Keratinocyte (primary cell): ENCODE measurements at regions not wholly inside any gene's neighbourhood (a gene's known extent, or its start where the extent isn't known, plus 50 kb on each side); places are given as distances from the start of the nearest gene placed in this dataset.
"Not testable (repeated sequence)": the region's sequence is repeated elsewhere in the genome, so short reads cannot be mapped to it uniquely, and the experiment has no call there.

Source experiments
- DNase-seq: peaks from one replicate; pipeline ENCODE4 v3.0.0-alpha.2; 2011; ENCODE audit warnings: low read depth, missing footprints, low spot score
- FAIRE-seq: peaks from 2 replicates; lab custom pipeline; 2011; peaks lifted over from hg19 to GRCh38; lab: Jason Lieb, UNC
- H2AFZ ChIP-seq: 2 replicates; pipeline ENCODE4 v1.6.0; 2012; ENCODE audit warnings: low read length, control low read depth, inconsistent platforms; ENCODE audit not compliant: control insufficient read depth
- H3K27ac ChIP-seq: 2 replicates; pipeline ENCODE4 v1.5.1; 2011; ENCODE audit warnings: low read length; ENCODE audit not compliant: control insufficient read depth, insufficient read depth
- H3K27me3 ChIP-seq: 3 replicates; pipeline ENCODE4 v1.6.0; 2011; ENCODE audit warnings: low read length; ENCODE audit not compliant: control insufficient read depth, insufficient read depth; ENCODE audit errors: extremely low read depth
- H3K36me3 ChIP-seq, 2 experiments: 2 replicates in 1 of 2; 3 replicates in 1 of 2; pipeline ENCODE4 v1.5.1; 2011; ENCODE audit warnings: low read length in 2 of 2, mild to moderate bottlenecking in 1 of 2; ENCODE audit not compliant: control insufficient read depth in 2 of 2, insufficient read depth in 2 of 2; ENCODE audit errors: extremely low read depth in 1 of 2
- H3K4me1 ChIP-seq: 3 replicates; pipeline ENCODE4 v1.5.1; 2011; ENCODE audit warnings: low read length; ENCODE audit not compliant: control insufficient read depth, insufficient read depth; ENCODE audit errors: extremely low read depth
- H3K4me2 ChIP-seq: 3 replicates; pipeline ENCODE4 v1.6.0; 2011; ENCODE audit warnings: low read depth, low read length; ENCODE audit not compliant: control insufficient read depth, insufficient read depth; ENCODE audit errors: extremely low read depth
- H3K4me3 ChIP-seq, 3 experiments: fragments of 200-600 bp in 1 of 3; sonication (generic) in 1 of 3; 2 replicates in 2 of 3; 3 replicates in 1 of 3; pipeline ENCODE4 v1.5.1; 2011 to 2016; ENCODE audit warnings: low read length in 3 of 3, mild to moderate bottlenecking in 3 of 3, control low read depth in 2 of 3, inconsistent platforms in 1 of 3, low read depth in 1 of 3, mixed read lengths in 1 of 3, mixed run types in 1 of 3, moderate library complexity in 1 of 3; ENCODE audit not compliant: control insufficient read depth in 2 of 3, insufficient read depth in 2 of 3; ENCODE audit errors: extremely low read depth in 1 of 3
- H3K79me2 ChIP-seq: 2 replicates; pipeline ENCODE4 v1.6.0; 2012; ENCODE audit warnings: low read length; ENCODE audit not compliant: control insufficient read depth, insufficient read depth
- H3K9ac ChIP-seq: 3 replicates; pipeline ENCODE4 v1.6.0; 2011; ENCODE audit warnings: low read length; ENCODE audit not compliant: control insufficient read depth, insufficient read depth; ENCODE audit errors: extremely low read depth
- H3K9me1 ChIP-seq: 3 replicates; pipeline ENCODE4 v1.6.0; 2011; ENCODE audit warnings: low read length; ENCODE audit not compliant: control insufficient read depth, insufficient read depth; ENCODE audit errors: extremely low read depth
- H3K9me3 ChIP-seq: 2 replicates; pipeline ENCODE4 v1.5.1; 2012; ENCODE audit warnings: low read depth, low read length; ENCODE audit not compliant: control insufficient read depth
- H4K20me1 ChIP-seq: 3 replicates; pipeline ENCODE4 v1.6.0; 2011; ENCODE audit warnings: low read length; ENCODE audit not compliant: control insufficient read depth, insufficient read depth; ENCODE audit errors: extremely low read depth
- EZH2 ChIP-seq: IDR thresholded peaks from one replicate; pipeline ENCODE4 v1.6.1; 2012; ENCODE audit warnings: inconsistent platforms, mild to moderate bottlenecking, low read length, moderate library complexity
- dilution Hi-C: fragments of 300-500 bp; cut with MboI; formaldehyde crosslinking; loops from one replicate; pipeline ENCODE4 v1.7.0; 2020; ENCODE audit warnings: low sequenced_read_pairs; ENCODE audit not compliant: extremely low pct_ligation_motif_present
- TF ChIP-seq, protein P1 (sequence below), 3 experiments: IDR thresholded peaks in 1 of 3; conservative IDR thresholded peaks in 1 of 3; optimal IDR thresholded peaks in 1 of 3; 2 replicates in 2 of 3; 3 replicates in 1 of 3; pipeline versions ENCODE3 to v1.5.1; 2011; ENCODE audit warnings: low read length in 3 of 3, mild to moderate bottlenecking in 3 of 3, moderate library complexity in 2 of 3, control low read depth in 1 of 3, inconsistent platforms in 1 of 3; ENCODE audit not compliant: insufficient read depth in 2 of 3; ENCODE audit errors: extremely low read depth in 1 of 3

DNA sequence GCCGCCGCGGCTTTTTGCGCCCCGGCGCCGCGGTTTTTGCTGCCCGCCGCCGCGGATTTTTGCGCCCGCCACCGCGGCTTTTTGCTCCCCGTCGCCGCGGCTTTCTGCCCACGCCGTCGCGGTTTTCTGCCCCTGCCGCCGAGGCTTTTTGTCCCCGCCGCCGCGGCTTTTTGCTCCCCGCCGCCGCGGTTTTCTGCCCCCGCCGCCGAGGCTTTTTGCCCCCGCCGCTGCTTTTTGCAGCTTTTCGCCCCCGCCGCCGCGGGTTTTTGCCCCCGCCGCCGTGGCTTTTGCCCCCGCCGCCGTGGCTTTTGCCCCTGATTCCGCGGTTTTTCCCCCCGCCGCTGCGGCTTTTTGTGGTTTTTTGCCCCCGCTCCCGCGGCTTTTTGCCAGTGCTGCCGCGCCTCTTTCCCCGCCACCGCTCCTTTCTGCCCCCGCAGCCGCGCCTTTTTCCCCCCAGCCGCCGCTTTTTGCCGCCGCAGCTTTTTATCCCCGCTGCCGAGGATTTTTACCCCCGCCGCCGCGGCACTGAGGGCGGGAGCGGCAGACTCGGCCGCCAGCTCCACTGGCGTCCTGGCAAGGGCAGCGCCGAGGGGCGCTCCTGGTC is 518.6 kb upstream of the WSB1 start:
- DNase-seq (no peak), FAIRE-seq (no peak)
- H3K27ac ChIP-seq: no peak overlapping the region
- H3K27me3 ChIP-seq: no peaks in the 10 kb centered on the region
- no peak overlapping the region for H2AFZ ChIP-seq
- no peaks in the 10 kb centered on the region for H3K4me1 ChIP-seq
- peaks cover 2% of the 10 kb centered on the region for H3K9me3 ChIP-seq
- TF ChIP-seq, protein P1, sequence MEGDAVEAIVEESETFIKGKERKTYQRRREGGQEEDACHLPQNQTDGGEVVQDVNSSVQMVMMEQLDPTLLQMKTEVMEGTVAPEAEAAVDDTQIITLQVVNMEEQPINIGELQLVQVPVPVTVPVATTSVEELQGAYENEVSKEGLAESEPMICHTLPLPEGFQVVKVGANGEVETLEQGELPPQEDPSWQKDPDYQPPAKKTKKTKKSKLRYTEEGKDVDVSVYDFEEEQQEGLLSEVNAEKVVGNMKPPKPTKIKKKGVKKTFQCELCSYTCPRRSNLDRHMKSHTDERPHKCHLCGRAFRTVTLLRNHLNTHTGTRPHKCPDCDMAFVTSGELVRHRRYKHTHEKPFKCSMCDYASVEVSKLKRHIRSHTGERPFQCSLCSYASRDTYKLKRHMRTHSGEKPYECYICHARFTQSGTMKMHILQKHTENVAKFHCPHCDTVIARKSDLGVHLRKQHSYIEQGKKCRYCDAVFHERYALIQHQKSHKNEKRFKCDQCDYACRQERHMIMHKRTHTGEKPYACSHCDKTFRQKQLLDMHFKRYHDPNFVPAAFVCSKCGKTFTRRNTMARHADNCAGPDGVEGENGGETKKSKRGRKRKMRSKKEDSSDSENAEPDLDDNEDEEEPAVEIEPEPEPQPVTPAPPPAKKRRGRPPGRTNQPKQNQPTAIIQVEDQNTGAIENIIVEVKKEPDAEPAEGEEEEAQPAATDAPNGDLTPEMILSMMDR (optimal IDR thresholded peaks at IDR 0.05 in 1 of 3, IDR thresholded peaks at IDR 0.05 in 1 of 3, conservative IDR thresholded peaks at IDR 0.05 in 1 of 3; ENCODE audit: extremely low read depth in 1 of 3, insufficient read depth in 2 of 3, low read length in 3 of 3): no peak
- TF ChIP-seq EZH2: no peak
- no peaks in the 10 kb centered on the region for H3K79me2 ChIP-seq
- no peaks in the 10 kb centered on the region for H3K36me3 ChIP-seq
- no peak overlapping the region for H3K4me2 ChIP-seq
- no peak overlapping the region for H3K4me3 ChIP-seq
- dilution Hi-C loops: no loop called here
- H3K9ac ChIP-seq: no peak overlapping the region
- H3K9me1 ChIP-seq: no peaks in the 10 kb centered on the region
- no peaks in the 10 kb centered on the region for H4K20me1 ChIP-seq

DNA sequence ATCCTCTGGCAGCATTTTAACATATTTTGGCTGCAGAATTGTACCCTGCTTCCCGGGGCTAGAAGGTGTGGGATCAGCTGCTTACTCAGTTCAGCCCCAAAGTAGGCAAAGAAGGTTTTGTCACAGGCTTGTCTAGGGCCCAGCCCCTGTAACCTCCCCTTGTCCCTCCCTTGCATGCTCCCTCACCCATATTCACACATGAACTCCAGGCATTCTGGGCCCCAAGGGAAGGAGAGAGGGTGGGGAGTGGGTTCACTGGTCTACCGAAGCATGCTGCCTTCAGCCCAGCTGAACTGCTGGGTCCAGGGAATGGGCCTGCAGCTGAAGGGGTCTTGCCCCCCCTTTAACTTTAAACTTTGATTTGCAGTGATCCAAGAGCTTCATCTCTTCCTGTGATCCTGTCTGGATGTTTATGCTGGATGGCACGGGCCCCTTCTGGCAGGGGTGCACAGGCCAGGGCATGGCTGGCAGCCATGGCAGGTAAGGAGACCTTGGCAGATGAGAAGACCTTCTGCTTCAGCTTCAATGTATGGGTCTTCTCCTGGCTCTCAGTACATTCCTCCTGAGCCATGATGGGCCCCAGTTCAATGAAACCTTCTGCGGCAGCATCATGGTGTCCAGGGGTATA is 513.6 kb upstream of the WSB1 start:
- H3K27ac ChIP-seq, H4K20me1 ChIP-seq, H2AFZ ChIP-seq, H3K9me1 ChIP-seq, H3K9me3 ChIP-seq, H3K36me3 ChIP-seq, H3K27me3 ChIP-seq, FAIRE-seq, H3K79me2 ChIP-seq, H3K4me2 ChIP-seq, dilution Hi-C loops, H3K4me1 ChIP-seq, DNase-seq, H3K9ac ChIP-seq, H3K4me3 ChIP-seq: not testable (repeated sequence)

DNA sequence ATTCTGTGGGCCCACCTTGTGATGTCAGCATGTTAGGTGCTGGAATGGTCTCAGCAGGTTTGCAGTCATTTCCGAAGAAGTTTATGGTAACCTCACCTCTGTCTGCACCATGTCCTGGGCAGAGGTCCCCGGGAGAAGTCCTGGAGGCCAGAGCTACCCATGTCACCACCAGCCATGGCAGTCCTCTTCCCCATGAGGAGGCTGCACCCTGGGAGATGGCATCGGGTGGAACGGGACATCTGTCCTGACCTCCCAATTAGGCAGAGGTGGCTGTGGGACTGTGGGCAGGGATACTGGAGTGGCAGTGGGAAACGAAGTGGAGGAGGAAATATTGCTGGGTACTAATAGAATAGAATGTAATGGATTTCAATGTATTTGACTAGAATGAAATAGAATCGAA is 511.8 kb upstream of the WSB1 start:
- H3K4me1 ChIP-seq: no peaks in the 10 kb centered on the region
- TF ChIP-seq, protein P1 (optimal IDR thresholded peaks at IDR 0.05 in 1 of 3, IDR thresholded peaks at IDR 0.05 in 1 of 3, conservative IDR thresholded peaks at IDR 0.05 in 1 of 3; ENCODE audit: extremely low read depth in 1 of 3, insufficient read depth in 2 of 3, low read length in 3 of 3): no peak
- TF ChIP-seq EZH2: no peak
- H3K9ac ChIP-seq: no peak overlapping the region
- no peaks in the 10 kb centered on the region for H3K9me1 ChIP-seq
- H3K9me3 ChIP-seq: peaks cover 14% of the 10 kb centered on the region
- H2AFZ ChIP-seq: no peak overlapping the region
- no peaks in the 10 kb centered on the region for H3K79me2 ChIP-seq
- dilution Hi-C loops: no loop called here
- H3K4me3 ChIP-seq: no peak overlapping the region
- no peaks in the 10 kb centered on the region for H3K36me3 ChIP-seq
- DNase-seq (no peak), FAIRE-seq (no peak)
- no peak overlapping the region for H3K27ac ChIP-seq
- no peaks in the 10 kb centered on the region for H4K20me1 ChIP-seq
- no peaks in the 10 kb centered on the region for H3K27me3 ChIP-seq
- H3K4me2 ChIP-seq: no peak overlapping the region
